Neural cell (in vitro differentiated cells): ENCODE measurements at regions not wholly inside any gene's neighbourhood (a gene's known extent, or its start where the extent isn't known, plus 50 kb on each side); places are given as distances from the start of the nearest gene placed in this dataset.

Source experiments
- H2AFZ ChIP-seq: fragments of 200-600, 300-800 bp; sonication (generic), shearing (Covaris generic); 2 replicates; pipeline ENCODE4 v1.6.0; 2014; ENCODE audit warnings: low read depth, mild to moderate bottlenecking, antibody characterized with exemption, low read length, moderate library complexity
- H3F3A ChIP-seq: fragments of 200-600 bp; shearing (Covaris generic); 2 replicates; pipeline ENCODE4 v1.6.1; 2016; ENCODE audit warnings: mild to moderate bottlenecking, moderate library complexity, mixed read lengths, antibody characterized with exemption, low read length; ENCODE audit not compliant: insufficient read depth, poor library complexity, severe bottlenecking
- H3K27ac ChIP-seq: fragments of 200-600, 300-800 bp; sonication (generic), shearing (Covaris generic); 2 replicates; pipeline ENCODE4 v1.5.1; 2014; ENCODE audit warnings: mild to moderate bottlenecking, low read length, moderate library complexity
- H3K27me3 ChIP-seq: fragments of 300-800, 200-600 bp; sonication (generic), shearing (Covaris generic); 2 replicates; pipeline ENCODE4 v1.6.0; 2014; ENCODE audit warnings: mild to moderate bottlenecking, low read depth, low read length, moderate library complexity; ENCODE audit not compliant: insufficient read depth
- H3K36me3 ChIP-seq: fragments of 300-800, 200-600 bp; sonication (generic), shearing (Covaris generic); 2 replicates; pipeline ENCODE4 v1.5.1; 2014; ENCODE audit warnings: mild to moderate bottlenecking, antibody characterized with exemption, low read length, moderate library complexity; ENCODE audit not compliant: insufficient read depth
- H3K4me2 ChIP-seq: fragments of 300-800, 200-600 bp; sonication (generic), shearing (Covaris generic); 2 replicates; pipeline ENCODE4 v1.6.0; 2014; ENCODE audit warnings: mild to moderate bottlenecking, low read length
- H3K4me3 ChIP-seq: fragments of 300-800, 200-600 bp; sonication (generic), shearing (Covaris generic); 2 replicates; pipeline ENCODE4 v1.5.1; 2014; ENCODE audit warnings: mild to moderate bottlenecking, low read length, moderate library complexity
- H3K79me2 ChIP-seq: fragments of 200-600 bp; shearing (Covaris generic); replicated peaks from 2 replicates; pipeline ENCODE4 v1.6.0; 2014; ENCODE audit warnings: mild to moderate bottlenecking, low read length, moderate library complexity; ENCODE audit not compliant: insufficient read depth
- H3K9ac ChIP-seq: fragments of 300-800, 200-600 bp; sonication (generic), shearing (Covaris generic); 2 replicates; pipeline ENCODE4 v1.6.1; 2016; ENCODE audit warnings: mild to moderate bottlenecking, low read length, mixed read lengths
- H3K9me2 ChIP-seq: fragments of 200-600 bp; shearing (Covaris generic); 2 replicates; pipeline ENCODE4 v1.6.1; 2016; ENCODE audit warnings: mild to moderate bottlenecking, low read length, mixed read lengths; ENCODE audit not compliant: insufficient read depth
- H3K9me3 ChIP-seq: fragments of 200-600, 300-800 bp; sonication (generic), shearing (Covaris generic); 2 replicates; pipeline ENCODE4 v1.6.1; 2016; ENCODE audit warnings: mild to moderate bottlenecking, mixed run types, low read length, moderate library complexity, mixed read lengths
- H4K20me1 ChIP-seq: fragments of 200-600 bp; shearing (Covaris generic); 2 replicates; pipeline ENCODE4 v1.6.1; 2016; ENCODE audit warnings: mild to moderate bottlenecking, mixed run types; ENCODE audit not compliant: insufficient read depth
- EP300 ChIP-seq: fragments of 450-650 bp; conservative IDR thresholded peaks from 2 replicates; pipeline ENCODE4 v1.6.1; 2014; ENCODE audit warnings: antibody characterized with exemption, mild to moderate bottlenecking, moderate library complexity; ENCODE audit not compliant: poor library complexity, severe bottlenecking
- EZH2 ChIP-seq: fragments of 200-600, 300-800 bp; shearing (Covaris generic), sonication (generic); IDR thresholded peaks from 2 replicates; pipeline ENCODE4 v1.6.1; 2014; ENCODE audit warnings: antibody characterized with exemption, low read length, borderline replicate concordance, mild to moderate bottlenecking; ENCODE audit not compliant: insufficient read depth, poor library complexity, severe bottlenecking
- MXI1 ChIP-seq: fragments of 450-650 bp; conservative IDR thresholded peaks from 2 replicates; pipeline ENCODE4 v1.6.1; 2014; ENCODE audit warnings: antibody characterized with exemption, mild to moderate bottlenecking; ENCODE audit not compliant: poor library complexity, severe bottlenecking
- POLR2AphosphoS5 ChIP-seq: IDR thresholded peaks from 2 replicates; pipeline ENCODE4 v1.6.1; 2012
- RAD21 ChIP-seq: fragments of 450-650 bp; conservative IDR thresholded peaks from 2 replicates; pipeline ENCODE4 v1.6.1; 2014; ENCODE audit warnings: antibody characterized with exemption, mild to moderate bottlenecking, moderate library complexity
- SMC3 ChIP-seq: fragments of 450-650 bp; conservative IDR thresholded peaks from 2 replicates; pipeline ENCODE4 v1.6.1; 2014; ENCODE audit warnings: antibody characterized with exemption, mild to moderate bottlenecking, moderate library complexity; ENCODE audit not compliant: poor library complexity
- TAF1 ChIP-seq: IDR thresholded peaks from 2 replicates; pipeline ENCODE4 v1.6.1; 2012; ENCODE audit warnings: low read depth
- TF ChIP-seq, protein P1 (sequence below): fragments of 450-650 bp; IDR thresholded peaks from 2 replicates; pipeline ENCODE4 v1.5.1; 2014; ENCODE audit warnings: antibody characterized with exemption, mild to moderate bottlenecking, moderate library complexity; ENCODE audit not compliant: poor library complexity, severe bottlenecking
- TF ChIP-seq, protein P2 (sequence below): IDR thresholded peaks from 2 replicates; pipeline ENCODE4 v1.6.1; 2012; ENCODE audit warnings: borderline replicate concordance

DNA sequence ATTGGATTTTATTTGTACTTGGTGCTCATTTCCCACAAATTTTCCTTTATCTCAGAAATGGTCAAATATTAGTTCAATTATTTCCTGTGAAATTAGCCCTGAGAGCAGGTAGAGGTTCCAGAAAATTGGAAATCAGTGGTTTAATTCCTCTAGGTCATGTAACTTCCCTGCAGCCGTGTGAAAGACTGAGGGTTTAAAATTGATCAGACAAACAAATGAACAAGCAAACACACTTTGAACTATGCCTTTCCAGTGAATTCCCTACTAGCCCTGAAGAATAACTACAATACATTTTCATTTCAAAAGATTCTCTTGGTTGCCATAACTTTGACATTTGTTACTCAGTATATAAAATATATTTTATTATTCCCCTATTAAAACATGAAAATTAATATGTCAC, 1116.7 kb downstream of the REEP3 start:
- Histone ChIP-seq H3K9ac (no peak overlapping the region), H3K9me3 (no peaks in the 10 kb centered on the region), H3K36me3 (no peaks in the 10 kb centered on the region), H3K27ac (no peak overlapping the region), H2AFZ (no peak overlapping the region), H3F3A (no peaks in the 10 kb centered on the region), H3K9me2 (no peaks in the 10 kb centered on the region), H3K4me2 (no peak overlapping the region), H3K79me2 (no peaks in the 10 kb centered on the region), H3K4me3 (no peak overlapping the region), H4K20me1 (no peaks in the 10 kb centered on the region), H3K27me3 (no peaks in the 10 kb centered on the region)
- TF ChIP-seq, protein P1, sequence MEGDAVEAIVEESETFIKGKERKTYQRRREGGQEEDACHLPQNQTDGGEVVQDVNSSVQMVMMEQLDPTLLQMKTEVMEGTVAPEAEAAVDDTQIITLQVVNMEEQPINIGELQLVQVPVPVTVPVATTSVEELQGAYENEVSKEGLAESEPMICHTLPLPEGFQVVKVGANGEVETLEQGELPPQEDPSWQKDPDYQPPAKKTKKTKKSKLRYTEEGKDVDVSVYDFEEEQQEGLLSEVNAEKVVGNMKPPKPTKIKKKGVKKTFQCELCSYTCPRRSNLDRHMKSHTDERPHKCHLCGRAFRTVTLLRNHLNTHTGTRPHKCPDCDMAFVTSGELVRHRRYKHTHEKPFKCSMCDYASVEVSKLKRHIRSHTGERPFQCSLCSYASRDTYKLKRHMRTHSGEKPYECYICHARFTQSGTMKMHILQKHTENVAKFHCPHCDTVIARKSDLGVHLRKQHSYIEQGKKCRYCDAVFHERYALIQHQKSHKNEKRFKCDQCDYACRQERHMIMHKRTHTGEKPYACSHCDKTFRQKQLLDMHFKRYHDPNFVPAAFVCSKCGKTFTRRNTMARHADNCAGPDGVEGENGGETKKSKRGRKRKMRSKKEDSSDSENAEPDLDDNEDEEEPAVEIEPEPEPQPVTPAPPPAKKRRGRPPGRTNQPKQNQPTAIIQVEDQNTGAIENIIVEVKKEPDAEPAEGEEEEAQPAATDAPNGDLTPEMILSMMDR: no peak
- TF ChIP-seq SMC3 (no peak), MXI1 (no peak), EP300 (no peak), RAD21 (no peak), POLR2AphosphoS5 (no peak), TAF1 (no peak), EZH2 (no peak)
- TF ChIP-seq, protein P2, sequence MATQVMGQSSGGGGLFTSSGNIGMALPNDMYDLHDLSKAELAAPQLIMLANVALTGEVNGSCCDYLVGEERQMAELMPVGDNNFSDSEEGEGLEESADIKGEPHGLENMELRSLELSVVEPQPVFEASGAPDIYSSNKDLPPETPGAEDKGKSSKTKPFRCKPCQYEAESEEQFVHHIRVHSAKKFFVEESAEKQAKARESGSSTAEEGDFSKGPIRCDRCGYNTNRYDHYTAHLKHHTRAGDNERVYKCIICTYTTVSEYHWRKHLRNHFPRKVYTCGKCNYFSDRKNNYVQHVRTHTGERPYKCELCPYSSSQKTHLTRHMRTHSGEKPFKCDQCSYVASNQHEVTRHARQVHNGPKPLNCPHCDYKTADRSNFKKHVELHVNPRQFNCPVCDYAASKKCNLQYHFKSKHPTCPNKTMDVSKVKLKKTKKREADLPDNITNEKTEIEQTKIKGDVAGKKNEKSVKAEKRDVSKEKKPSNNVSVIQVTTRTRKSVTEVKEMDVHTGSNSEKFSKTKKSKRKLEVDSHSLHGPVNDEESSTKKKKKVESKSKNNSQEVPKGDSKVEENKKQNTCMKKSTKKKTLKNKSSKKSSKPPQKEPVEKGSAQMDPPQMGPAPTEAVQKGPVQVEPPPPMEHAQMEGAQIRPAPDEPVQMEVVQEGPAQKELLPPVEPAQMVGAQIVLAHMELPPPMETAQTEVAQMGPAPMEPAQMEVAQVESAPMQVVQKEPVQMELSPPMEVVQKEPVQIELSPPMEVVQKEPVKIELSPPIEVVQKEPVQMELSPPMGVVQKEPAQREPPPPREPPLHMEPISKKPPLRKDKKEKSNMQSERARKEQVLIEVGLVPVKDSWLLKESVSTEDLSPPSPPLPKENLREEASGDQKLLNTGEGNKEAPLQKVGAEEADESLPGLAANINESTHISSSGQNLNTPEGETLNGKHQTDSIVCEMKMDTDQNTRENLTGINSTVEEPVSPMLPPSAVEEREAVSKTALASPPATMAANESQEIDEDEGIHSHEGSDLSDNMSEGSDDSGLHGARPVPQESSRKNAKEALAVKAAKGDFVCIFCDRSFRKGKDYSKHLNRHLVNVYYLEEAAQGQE: no peak

DNA sequence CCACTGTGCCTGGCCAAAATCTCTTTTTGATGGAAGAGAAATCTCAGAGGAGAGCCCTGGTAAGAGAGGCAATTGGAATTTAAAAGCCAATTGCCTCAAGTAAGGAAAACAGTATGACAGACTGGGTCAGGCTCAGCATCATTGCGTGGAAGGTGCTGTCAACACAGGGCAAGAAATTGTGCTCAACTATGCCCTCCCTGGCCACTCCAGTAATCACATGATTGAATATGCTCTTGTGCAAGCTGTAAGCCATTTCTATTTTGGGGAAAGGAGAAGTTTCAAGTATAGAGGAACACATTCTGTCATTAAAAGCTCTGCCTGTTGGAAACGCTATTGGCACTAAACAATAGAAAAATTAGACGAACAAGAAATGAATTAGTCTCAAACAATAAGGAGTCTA, 1127.7 kb downstream of the REEP3 start:
- no peaks in the 10 kb centered on the region for H3K79me2 ChIP-seq
- no peak overlapping the region for H3K4me3 ChIP-seq
- no peak overlapping the region for H2AFZ ChIP-seq
- H3K9me2 ChIP-seq: no peaks in the 10 kb centered on the region
- no peaks in the 10 kb centered on the region for H3K9me3 ChIP-seq
- no peak for TF ChIP-seq EP300
- TF ChIP-seq SMC3: no peak
- no peak for TF ChIP-seq RAD21
- no peak for TF ChIP-seq POLR2AphosphoS5
- TF ChIP-seq, protein P1: no peak
- no peak for TF ChIP-seq EZH2
- TF ChIP-seq, protein P2: no peak
- TF ChIP-seq MXI1: no peak
- TF ChIP-seq TAF1: no peak
- no peaks in the 10 kb centered on the region for H3K27me3 ChIP-seq
- no peak overlapping the region for H3K27ac ChIP-seq
- no peaks in the 10 kb centered on the region for H3K36me3 ChIP-seq
- H4K20me1 ChIP-seq: no peaks in the 10 kb centered on the region
- no peak overlapping the region for H3K9ac ChIP-seq
- no peak overlapping the region for H3K4me2 ChIP-seq
- no peaks in the 10 kb centered on the region for H3F3A ChIP-seq
